ENCODE measurements at regions not wholly inside any gene's neighbourhood (a gene's known extent, or its start where the extent isn't known, plus 50 kb on each side); places are given as distances from the start of the nearest gene placed in this dataset.

DNA sequence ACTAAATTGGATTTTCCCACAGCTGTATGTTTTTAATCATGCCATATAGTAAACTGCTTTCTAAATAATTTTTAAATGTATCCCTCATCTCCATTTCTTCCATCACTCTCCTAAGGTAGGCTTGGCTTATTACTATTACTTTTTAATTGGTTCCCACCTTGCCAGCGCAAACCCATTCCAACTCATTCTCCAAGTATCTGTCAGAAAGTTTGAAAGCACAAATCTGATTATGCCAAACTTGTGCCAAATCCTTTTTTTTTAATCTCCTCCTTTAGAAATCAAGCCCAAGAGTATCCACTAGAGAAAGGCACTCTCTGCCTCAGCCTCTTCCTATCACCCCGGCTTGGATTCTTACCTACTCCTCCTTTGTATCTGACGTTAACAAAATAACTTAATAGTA, 784.5 kb downstream of the TBL1XR1 start:
- H3K4me3 Mint-ChIP-seq, result no peak overlapping the region
- no peaks in the 10 kb centered on the region for H3K36me3 Mint-ChIP-seq
- ATAC-seq (replicated peaks), result no peak
- no peaks in the 10 kb centered on the region for H3K9me3 Mint-ChIP-seq
- H3K4me1 Mint-ChIP-seq, result no peaks in the 10 kb centered on the region
- no peak overlapping the region for H3K27ac Mint-ChIP-seq
- H3K27me3 Mint-ChIP-seq, result no peaks in the 10 kb centered on the region
- no peak for DNase-seq

DNA sequence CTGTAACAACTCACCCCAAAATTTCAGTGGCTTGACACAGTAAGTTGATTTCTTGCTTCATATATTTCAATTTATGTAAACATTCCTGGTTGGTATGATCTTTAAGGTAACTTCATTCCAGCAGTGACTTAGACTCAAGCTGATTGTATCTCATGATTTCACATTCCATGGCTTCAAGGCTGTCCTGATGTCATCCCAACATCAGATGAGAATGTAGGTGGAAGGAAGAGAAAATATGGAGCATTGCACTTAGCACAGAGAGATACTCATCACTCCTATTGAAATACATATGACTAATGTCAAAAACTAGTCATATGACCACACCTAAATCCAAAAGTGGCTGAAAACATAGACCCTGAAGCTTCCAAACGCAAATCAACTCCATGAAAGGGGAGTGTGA, 793.8 kb downstream of the TBL1XR1 start:
- Mint-ChIP-seq H3K36me3 (no peaks in the 10 kb centered on the region), H3K9me3 (peaks cover 0 to 4% of the 10 kb centered on the region in 2 donors), H3K27me3 (no peaks in the 10 kb centered on the region), H3K4me1 (no peaks in the 10 kb centered on the region), H3K27ac (no peak overlapping the region), H3K4me3 (no peak overlapping the region)
- ATAC-seq (replicated peaks) (no peak), DNase-seq (no peak)

DNA sequence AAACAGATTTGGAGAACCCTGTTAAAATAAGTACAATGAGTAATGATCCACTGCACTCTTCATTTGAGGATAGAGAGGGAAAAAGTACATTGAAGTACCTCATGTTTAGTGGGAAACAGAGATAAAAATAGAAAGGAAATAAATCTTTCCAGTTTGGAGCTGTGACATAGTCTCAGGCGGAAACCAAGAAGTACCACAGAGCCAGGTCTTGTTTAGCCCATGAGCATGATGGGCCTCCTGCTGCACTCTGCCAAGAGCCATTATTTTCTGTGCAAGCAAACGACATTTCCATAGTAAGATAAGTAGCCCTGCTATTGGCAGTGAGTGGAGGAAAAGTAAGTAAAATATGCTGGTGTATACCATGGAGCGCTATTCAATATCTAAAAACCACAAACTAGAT, 796.1 kb downstream of the TBL1XR1 start:
- Mint-ChIP-seq H3K27me3 (no peaks in the 10 kb centered on the region), H3K4me3 (no peak overlapping the region), H3K36me3 (no peaks in the 10 kb centered on the region), H3K4me1 (no peaks in the 10 kb centered on the region), H3K27ac (no peak overlapping the region), H3K9me3 (peaks cover 3 to 8% of the 10 kb centered on the region in 2 donors)
- no peak for ATAC-seq (replicated peaks)
- no peak for DNase-seq

DNA sequence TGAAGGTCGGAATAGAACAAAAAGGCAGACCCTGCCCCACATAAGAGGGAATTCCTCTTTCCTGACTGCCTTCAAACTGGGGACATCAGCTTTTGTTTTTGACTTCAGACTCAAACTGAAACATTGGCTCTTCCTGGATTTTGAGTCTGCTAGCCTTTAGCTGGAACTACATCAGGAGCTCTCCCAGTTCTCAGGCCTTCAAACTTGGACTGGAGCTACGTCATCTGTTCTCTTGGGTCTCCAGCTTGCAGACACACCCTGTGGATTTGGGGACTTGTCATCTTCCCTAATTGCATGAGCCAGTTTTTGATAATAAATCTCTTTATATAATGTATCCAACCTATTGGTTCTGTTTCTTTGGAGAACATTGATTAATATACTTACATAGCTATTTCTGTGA, 798.1 kb downstream of the TBL1XR1 start:
- H3K4me1 Mint-ChIP-seq, result no peaks in the 10 kb centered on the region
- DNase-seq (no peak), ATAC-seq (replicated peaks) (no peak)
- H3K4me3 Mint-ChIP-seq, result no peak overlapping the region
- H3K27ac Mint-ChIP-seq, result no peak overlapping the region
- no peaks in the 10 kb centered on the region for H3K36me3 Mint-ChIP-seq
- no peaks in the 10 kb centered on the region for H3K27me3 Mint-ChIP-seq
- peaks cover 3 to 11% of the 10 kb centered on the region in 2 donors for H3K9me3 Mint-ChIP-seq

DNA sequence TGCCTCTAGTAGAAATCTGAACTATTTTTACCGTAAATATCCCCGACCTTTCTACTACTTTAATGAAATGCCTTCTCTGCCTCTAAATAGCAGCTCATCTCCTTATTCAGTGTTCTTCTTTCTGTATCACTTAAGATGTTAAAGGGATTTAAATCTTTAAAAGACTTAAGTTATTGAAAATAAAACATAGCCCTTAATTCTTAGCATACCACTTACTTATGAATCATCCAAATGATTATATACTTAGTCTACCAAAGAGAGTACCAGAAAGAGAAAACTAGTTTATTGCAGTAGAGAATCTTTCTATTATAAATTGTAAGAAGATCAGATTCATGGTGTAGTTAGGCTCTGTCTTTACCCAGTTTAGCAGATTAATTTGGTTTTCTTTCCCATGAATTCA, 802.0 kb downstream of the TBL1XR1 start:
- Mint-ChIP-seq H3K4me3 (no peak overlapping the region), H3K27ac (no peak overlapping the region), H3K9me3 (peaks cover 9 to 12% of the 10 kb centered on the region in 2 donors), H3K27me3 (no peaks in the 10 kb centered on the region), H3K4me1 (no peaks in the 10 kb centered on the region), H3K36me3 (no peaks in the 10 kb centered on the region)
- ATAC-seq (replicated peaks) (no peak), DNase-seq (no peak)

DNA sequence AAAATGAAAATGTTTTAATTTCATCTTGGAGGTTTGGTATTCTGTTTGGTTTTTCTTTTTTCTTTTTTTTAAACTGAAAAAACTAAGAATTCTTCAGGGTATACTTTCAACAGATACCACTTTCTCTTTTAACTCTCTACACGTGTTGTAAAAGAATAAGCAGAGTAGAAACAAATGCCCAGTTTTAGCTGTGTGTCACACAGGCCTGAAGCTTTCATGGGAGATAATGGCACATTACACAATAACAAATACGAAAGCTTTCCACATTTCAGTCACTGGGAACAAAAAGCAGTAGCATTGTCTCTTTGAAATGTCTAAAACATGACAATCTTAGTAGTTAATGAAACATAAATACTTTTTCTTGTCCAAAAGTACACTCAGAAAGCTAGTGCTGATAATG, 818.5 kb downstream of the TBL1XR1 start:
- Mint-ChIP-seq H3K36me3 (no peaks in the 10 kb centered on the region), H3K4me3 (no peak overlapping the region), H3K9me3 (peaks cover 5 to 8% of the 10 kb centered on the region in 2 donors), H3K27ac (no peak overlapping the region), H3K4me1 (no peaks in the 10 kb centered on the region), H3K27me3 (no peaks in the 10 kb centered on the region)
- no peak for DNase-seq
- ATAC-seq (replicated peaks), result no peak

DNA sequence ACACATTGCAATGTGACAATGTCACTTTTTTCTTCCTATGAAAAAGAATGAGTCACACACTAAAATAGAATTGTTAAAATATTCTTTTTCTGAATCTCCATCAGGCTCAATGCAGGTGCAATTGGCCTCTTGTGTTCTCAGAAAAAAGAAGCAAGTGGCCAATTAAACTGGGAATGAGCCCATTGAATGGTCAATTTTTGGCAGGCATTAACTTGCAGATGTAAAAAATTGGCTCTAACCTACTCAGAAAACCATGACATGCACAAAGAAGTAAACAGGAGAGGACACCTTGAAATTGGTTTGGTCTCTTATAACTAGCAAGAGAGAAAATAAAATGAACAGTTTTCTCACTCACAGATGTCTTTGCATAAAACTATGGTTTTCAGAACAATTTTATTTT, 820.8 kb downstream of the TBL1XR1 start:
- Mint-ChIP-seq H3K36me3 (no peaks in the 10 kb centered on the region), H3K4me1 (no peaks in the 10 kb centered on the region), H3K4me3 (no peak overlapping the region), H3K9me3 (peaks cover 3 to 7% of the 10 kb centered on the region in 2 donors), H3K27ac (no peak overlapping the region), H3K27me3 (no peaks in the 10 kb centered on the region)
- DNase-seq (no peak), ATAC-seq (replicated peaks) (no peak)

DNA sequence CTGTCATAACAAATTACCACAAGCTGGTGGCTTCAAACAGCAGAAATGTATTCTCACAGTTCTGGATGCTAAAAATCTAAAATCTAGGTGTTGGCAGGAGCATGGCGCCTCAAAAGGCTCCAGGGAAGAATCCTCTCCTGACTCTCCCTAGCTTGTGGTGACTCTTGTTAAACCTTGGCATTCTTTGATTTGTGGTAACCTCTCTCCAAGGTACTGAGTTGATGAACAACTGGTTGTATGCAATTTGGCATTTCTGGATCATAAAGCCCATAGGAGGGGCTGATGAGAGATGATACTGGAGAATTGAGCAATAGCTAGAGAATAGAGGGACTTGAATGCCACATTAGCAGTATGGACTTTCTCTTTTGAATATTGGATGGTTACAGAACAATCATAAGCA, 821.8 kb downstream of the TBL1XR1 start:
- ATAC-seq (replicated peaks), result no peak
- no peak for DNase-seq
- Mint-ChIP-seq H3K4me1 (no peaks in the 10 kb centered on the region), H3K27me3 (no peaks in the 10 kb centered on the region), H3K4me3 (no peak overlapping the region), H3K9me3 (peaks cover 2 to 4% of the 10 kb centered on the region in 2 donors), H3K27ac (no peak overlapping the region), H3K36me3 (no peaks in the 10 kb centered on the region)

DNA sequence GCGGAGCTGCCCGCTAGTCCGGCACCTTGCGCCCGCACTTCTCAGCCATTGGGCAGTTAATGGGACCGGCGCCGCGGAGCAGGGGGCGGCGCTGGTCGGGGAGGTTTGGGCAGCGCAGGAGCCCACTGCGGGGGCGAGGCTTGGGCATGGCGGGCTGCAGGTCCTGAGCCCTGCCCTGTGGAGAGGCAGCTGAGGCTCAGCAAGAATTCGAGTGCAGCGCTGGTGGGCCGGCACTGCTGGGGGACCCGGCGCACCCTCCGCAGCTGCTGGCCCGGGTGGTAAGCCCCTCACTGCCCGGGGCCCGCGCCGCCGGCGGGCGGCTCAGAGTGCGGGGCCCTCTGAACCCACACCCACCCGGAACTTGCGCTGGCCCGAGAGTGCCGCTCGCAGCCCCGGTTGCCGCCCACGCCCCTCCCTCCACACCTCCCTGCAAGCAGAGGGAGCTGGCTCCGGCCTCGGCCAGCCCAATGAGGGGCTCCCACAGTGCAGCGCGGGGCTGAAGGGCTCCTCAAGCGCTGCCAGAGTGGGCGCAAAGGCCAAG, 835.0 kb downstream of the TBL1XR1 start:
- DNase-seq (no peak), ATAC-seq (replicated peaks) (no peak)
- H3K9me3 Mint-ChIP-seq, result peaks cover 5 to 8% of the 10 kb centered on the region in 2 donors
- no peaks in the 10 kb centered on the region for H3K36me3 Mint-ChIP-seq
- peak overlapping the region; percentile 54 for H3K27ac Mint-ChIP-seq
- no peak overlapping the region for H3K4me3 Mint-ChIP-seq
- H3K4me1 Mint-ChIP-seq, result no peaks in the 10 kb centered on the region
- H3K27me3 Mint-ChIP-seq, result no peaks in the 10 kb centered on the region

DNA sequence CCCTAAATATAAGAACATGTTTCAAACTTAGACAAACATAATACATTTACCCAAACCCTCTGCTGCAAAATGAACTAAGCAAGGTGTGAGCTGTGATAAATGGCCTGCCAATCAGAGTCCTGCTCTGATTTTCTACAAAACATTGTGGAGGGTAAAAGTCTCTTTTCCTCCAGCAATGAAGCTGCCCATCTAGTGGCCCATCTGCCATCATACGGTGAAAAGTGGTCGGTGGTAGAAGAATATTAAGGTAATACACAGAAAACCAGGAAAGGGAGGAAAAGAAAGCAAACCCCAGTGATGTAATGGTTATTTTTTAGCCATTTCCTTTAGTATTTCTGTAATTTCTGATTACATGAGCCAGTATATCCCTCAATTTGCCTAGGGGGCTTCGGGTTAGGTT, 838.1 kb downstream of the TBL1XR1 start:
- Mint-ChIP-seq H3K27ac (no peak overlapping the region), H3K4me1 (no peaks in the 10 kb centered on the region), H3K9me3 (peaks cover 5 to 8% of the 10 kb centered on the region in 2 donors), H3K36me3 (no peaks in the 10 kb centered on the region), H3K4me3 (no peak overlapping the region), H3K27me3 (no peaks in the 10 kb centered on the region)
- no peak for DNase-seq
- ATAC-seq (replicated peaks), result no peak

DNA sequence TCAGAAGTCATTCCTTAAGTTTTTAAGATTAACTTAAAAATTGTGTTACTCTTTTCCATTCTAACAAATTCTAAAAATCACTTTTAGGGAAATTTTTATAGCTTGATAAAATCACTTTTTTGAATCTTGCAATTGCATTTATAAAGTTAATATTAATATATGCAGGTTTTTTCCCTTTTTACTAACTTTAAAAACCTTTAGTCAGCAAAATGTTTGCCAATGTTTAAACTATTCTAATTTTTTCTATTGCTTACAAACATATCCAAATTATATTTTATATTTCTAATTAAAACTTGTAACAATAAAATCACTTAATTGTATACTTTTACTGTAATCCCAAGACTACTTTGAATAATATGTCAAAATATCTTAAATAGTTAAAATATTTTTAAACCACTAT, 839.4 kb downstream of the TBL1XR1 start:
- Mint-ChIP-seq H3K4me1 (no peaks in the 10 kb centered on the region), H3K27me3 (no peaks in the 10 kb centered on the region), H3K27ac (no peak overlapping the region), H3K4me3 (no peak overlapping the region), H3K9me3 (peaks cover 5 to 8% of the 10 kb centered on the region in 2 donors), H3K36me3 (no peaks in the 10 kb centered on the region)
- no peak for DNase-seq
- no peak for ATAC-seq (replicated peaks)

DNA sequence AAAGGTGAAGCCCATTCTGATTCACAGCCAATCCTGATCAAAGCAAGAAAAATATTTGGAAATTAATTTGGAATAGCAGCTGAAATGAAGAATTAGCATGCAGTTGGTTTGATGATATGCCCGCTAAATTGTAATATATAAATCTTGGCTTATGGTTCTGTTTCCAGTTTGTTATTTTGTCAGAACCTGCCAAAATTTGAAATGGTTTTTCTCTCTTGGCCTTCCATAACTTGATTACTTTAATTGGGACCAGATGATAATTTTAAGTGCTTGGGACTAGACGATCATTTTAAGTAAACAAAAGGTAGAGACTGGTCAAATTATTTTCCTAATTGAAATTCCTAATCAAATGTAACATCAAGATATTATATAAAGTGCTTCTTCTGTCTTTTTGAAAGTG, 842.4 kb downstream of the TBL1XR1 start:
- H3K27ac Mint-ChIP-seq, result no peak overlapping the region
- H3K9me3 Mint-ChIP-seq, result peaks cover 0 to 4% of the 10 kb centered on the region in 2 donors
- ATAC-seq (replicated peaks) (no peak), DNase-seq (no peak)
- no peaks in the 10 kb centered on the region for H3K36me3 Mint-ChIP-seq
- no peaks in the 10 kb centered on the region for H3K27me3 Mint-ChIP-seq
- H3K4me3 Mint-ChIP-seq, result no peak overlapping the region
- H3K4me1 Mint-ChIP-seq, result no peaks in the 10 kb centered on the region

DNA sequence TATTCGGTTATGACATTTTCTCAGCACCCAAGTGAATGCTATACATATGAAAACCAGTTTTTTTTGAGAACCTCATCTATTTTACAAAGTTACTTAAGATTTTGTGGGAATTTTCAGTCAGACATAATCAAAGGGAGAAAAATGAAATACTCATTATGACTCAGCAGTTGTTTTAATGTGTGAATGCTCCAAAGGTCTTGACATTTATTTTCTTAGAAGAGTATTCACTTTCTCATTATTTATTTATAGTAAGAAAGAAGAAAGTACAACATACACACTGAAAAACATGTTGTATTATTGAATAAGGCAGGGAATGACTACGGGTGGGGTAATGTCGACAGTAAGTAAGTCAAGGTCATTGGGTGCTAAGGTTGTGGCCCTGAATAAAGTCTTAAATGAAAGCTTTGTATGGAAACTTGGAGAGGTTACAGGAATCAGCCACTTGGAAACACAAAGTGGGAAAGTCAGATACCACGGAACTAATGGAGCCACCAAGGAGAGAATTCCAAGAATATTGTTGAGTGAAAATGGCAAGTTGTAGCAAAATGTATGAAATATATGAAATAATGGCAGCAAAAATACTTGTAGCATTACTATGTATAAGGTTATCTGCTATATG, 844.5 kb downstream of the TBL1XR1 start:
- Mint-ChIP-seq H3K36me3 (peaks cover 0 to 1% of the 10 kb centered on the region in 2 donors), H3K27me3 (no peaks in the 10 kb centered on the region), H3K4me1 (no peaks in the 10 kb centered on the region), H3K27ac (no peak overlapping the region), H3K9me3 (peaks cover 3 to 6% of the 10 kb centered on the region in 2 donors), H3K4me3 (no peak overlapping the region)
- no peak for DNase-seq
- no peak for ATAC-seq (replicated peaks)

DNA sequence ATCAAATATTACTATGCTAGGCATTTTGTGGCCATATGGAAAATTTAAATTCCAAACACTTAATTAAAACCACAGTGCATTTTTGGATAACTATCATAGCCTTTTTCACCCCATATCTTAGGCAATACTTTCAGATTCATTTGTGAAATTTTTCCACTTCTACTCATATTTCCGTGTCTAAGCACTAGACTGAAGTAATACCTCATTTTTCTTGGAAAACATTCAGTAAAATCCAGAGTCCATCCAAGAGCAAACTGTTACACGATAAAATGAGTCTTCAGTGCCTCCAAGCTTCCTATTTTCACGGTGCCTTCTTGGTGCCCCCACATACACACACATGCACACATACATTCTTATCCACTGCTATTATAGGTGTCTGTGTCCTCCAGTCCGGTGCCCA, 845.9 kb downstream of the TBL1XR1 start:
- peaks cover 3 to 6% of the 10 kb centered on the region in 2 donors for H3K9me3 Mint-ChIP-seq
- no peak for ATAC-seq (replicated peaks)
- DNase-seq, result no peak
- no peaks in the 10 kb centered on the region for H3K4me1 Mint-ChIP-seq
- H3K36me3 Mint-ChIP-seq, result peaks cover 0 to 1% of the 10 kb centered on the region in 2 donors
- H3K27me3 Mint-ChIP-seq, result no peaks in the 10 kb centered on the region
- H3K27ac Mint-ChIP-seq, result no peak overlapping the region
- no peak overlapping the region for H3K4me3 Mint-ChIP-seq

DNA sequence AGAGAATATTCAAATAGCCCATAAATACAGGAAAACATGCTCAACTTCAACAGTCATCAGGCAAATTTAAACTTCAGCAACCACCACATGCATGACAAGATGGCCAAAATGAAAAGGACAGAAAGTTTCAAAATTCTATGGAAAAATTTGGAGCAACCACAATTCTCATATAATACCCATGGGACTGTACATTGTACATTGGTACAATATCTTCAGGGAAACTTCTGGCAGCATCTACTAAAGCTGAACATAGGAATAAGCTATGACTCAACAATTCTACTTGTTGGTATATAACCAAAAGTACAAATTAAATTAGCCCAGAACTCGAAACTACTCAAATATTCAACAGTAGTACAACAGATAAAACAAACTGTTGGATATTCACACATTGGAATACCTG, 847.6 kb downstream of the TBL1XR1 start:
- H3K4me3 Mint-ChIP-seq, result no peak overlapping the region
- no peaks in the 10 kb centered on the region for H3K4me1 Mint-ChIP-seq
- DNase-seq (no peak), ATAC-seq (replicated peaks) (no peak)
- H3K9me3 Mint-ChIP-seq, result peaks cover 3 to 8% of the 10 kb centered on the region in 2 donors
- no peaks in the 10 kb centered on the region for H3K27me3 Mint-ChIP-seq
- H3K27ac Mint-ChIP-seq, result no peak overlapping the region
- peaks cover 0 to 1% of the 10 kb centered on the region in 2 donors for H3K36me3 Mint-ChIP-seq

Data from stimulated activated naive B cell treated with anti-CD40 and anti-IgM and Interleukin-4, amounts not matched to agents 10 μg/mL and 1 μg/mL and 100 μg/mL, for 72 hours (primary cell).